Testis (tissue), 2 donors: ENCODE measurements at regions not wholly inside any gene's neighbourhood (a gene's known extent, or its start where the extent isn't known, plus 50 kb on each side); places are given as distances from the start of the nearest gene placed in this dataset.

Experiments used
- DNase-seq: peaks from one replicate; pipeline ENCODE4 v3.0.0-alpha.2; 2019
- H3K27ac ChIP-seq, 2 donors: fragments of 200-600 bp; sonication (generic); one replicate each; pipeline ENCODE4 v1.5.1; 2019
- H3K27me3 ChIP-seq: fragments of 200-600 bp; sonication (generic); one replicate; pipeline ENCODE4 v1.5.1; 2019
- H3K36me3 ChIP-seq: fragments of 200-600 bp; sonication (generic); one replicate; pipeline ENCODE4 v1.5.1; 2017; ENCODE audit warnings: low read depth; ENCODE audit errors: missing control alignments
- H3K4me1 ChIP-seq: fragments of 200-600 bp; sonication (generic); one replicate; pipeline ENCODE4 v1.5.1; 2019
- H3K4me3 ChIP-seq, 2 donors: fragments of 200-600 bp; sonication (generic); one replicate each; pipeline ENCODE4 v1.5.1; 2017 to 2019
- H3K9me3 ChIP-seq: fragments of 200-600 bp; sonication (generic); one replicate; pipeline ENCODE4 v1.5.1; 2017
- POLR2A ChIP-seq: fragments of 450-650 bp; IDR thresholded peaks from one replicate; pipeline ENCODE4 v1.6.1; 2017; ENCODE audit warnings: antibody characterized with exemption, mild to moderate bottlenecking, moderate library complexity
- WGBS, 2 donors: methylation state at CpG; one replicate each; pipeline ENCODE4 v1.1.5; 2018; 5-methylcytosine and 5-hydroxymethylcytosine counted together
- intact Hi-C: fragments of 100-400 bp; cut with DNase I; formaldehyde crosslinking; loops from one replicate; pipeline ENCODE4 v1.15.1; 2023; ENCODE audit warnings: low total_unique reads
- TF ChIP-seq, protein P1 (sequence below), 3 experiments: fragments of 450-650 bp in 2 of 3; fragments of 200-600 bp in 1 of 3; sonication (generic) in 1 of 3; IDR thresholded peaks; one replicate each; pipeline ENCODE4 v1.5.1; 2016 to 2019; ENCODE audit warnings: antibody characterized with exemption in 3 of 3, mild to moderate bottlenecking in 2 of 3, moderate library complexity in 1 of 3

DNA sequence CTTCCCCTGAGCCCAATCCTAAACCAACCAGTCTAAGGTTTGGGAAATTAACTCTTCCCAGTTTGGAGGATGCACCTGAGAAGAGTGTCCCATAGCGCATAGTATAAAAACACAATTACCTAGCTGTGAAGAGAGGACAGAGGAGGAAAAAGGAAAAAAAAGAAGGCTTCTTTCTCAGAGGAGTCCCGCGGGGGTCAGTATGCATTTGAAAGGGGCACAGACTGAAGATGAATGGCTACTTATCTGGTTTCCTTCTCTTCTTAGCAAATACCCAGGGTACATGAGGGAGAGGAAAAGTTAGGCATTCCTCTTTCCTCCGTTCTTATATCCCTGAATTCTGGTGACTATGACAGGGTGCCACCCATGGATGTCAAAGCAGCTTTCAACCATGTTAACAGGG lies 96.9 kb downstream of the TMEM47 start:
- WGBS, 2 donors, result 76 to 81% methylated on average over 3 of the region's 4 CpGs
- H3K27me3 ChIP-seq, result no peaks in the 10 kb centered on the region
- no peaks in the 10 kb centered on the region for H3K36me3 ChIP-seq
- DNase-seq, result no peak
- no peak overlapping the region for H3K27ac ChIP-seq
- no peak for TF ChIP-seq POLR2A
- TF ChIP-seq, protein P1, sequence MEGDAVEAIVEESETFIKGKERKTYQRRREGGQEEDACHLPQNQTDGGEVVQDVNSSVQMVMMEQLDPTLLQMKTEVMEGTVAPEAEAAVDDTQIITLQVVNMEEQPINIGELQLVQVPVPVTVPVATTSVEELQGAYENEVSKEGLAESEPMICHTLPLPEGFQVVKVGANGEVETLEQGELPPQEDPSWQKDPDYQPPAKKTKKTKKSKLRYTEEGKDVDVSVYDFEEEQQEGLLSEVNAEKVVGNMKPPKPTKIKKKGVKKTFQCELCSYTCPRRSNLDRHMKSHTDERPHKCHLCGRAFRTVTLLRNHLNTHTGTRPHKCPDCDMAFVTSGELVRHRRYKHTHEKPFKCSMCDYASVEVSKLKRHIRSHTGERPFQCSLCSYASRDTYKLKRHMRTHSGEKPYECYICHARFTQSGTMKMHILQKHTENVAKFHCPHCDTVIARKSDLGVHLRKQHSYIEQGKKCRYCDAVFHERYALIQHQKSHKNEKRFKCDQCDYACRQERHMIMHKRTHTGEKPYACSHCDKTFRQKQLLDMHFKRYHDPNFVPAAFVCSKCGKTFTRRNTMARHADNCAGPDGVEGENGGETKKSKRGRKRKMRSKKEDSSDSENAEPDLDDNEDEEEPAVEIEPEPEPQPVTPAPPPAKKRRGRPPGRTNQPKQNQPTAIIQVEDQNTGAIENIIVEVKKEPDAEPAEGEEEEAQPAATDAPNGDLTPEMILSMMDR (IDR thresholded peaks at IDR 0.05), result no peak
- H3K4me1 ChIP-seq, result no peaks in the 10 kb centered on the region
- H3K4me3 ChIP-seq, result no peak overlapping the region
- intact Hi-C loops, result no loop called here
- H3K9me3 ChIP-seq, result no peaks in the 10 kb centered on the region

DNA sequence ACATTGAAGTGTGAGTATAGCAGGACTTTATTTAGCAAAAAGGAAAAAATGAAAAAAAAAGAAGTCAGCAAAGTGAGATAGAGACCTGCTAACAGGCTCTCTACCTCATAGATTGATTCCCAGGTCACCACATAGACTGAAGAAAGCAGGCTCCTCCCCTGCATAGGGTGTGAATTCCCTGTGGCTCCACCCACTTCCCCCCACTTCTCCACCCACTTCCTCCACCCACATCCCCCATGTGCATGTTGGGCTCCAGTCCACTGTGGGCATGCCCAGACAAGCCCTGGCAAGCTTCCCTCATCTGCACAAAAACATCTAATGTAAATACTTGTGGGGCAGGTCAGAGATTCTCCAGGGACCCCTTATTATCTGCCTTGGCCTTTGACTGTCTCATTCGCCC lies 97.8 kb downstream of the TMEM47 start:
- Histone ChIP-seq H3K4me3 (no peak overlapping the region), H3K27ac (no peak overlapping the region), H3K36me3 (no peaks in the 10 kb centered on the region), H3K9me3 (no peaks in the 10 kb centered on the region), H3K27me3 (no peaks in the 10 kb centered on the region), H3K4me1 (no peaks in the 10 kb centered on the region)
- intact Hi-C loops, result no loop called here
- WGBS, 2 donors, result 14% methylated on average over 1 of the region's 1 CpG; no CpG with 5 or more reads in 1 of the 2 donors
- no peak for DNase-seq
- TF ChIP-seq, protein P1 (IDR thresholded peaks at IDR 0.05), result no peak
- no peak for TF ChIP-seq POLR2A

DNA sequence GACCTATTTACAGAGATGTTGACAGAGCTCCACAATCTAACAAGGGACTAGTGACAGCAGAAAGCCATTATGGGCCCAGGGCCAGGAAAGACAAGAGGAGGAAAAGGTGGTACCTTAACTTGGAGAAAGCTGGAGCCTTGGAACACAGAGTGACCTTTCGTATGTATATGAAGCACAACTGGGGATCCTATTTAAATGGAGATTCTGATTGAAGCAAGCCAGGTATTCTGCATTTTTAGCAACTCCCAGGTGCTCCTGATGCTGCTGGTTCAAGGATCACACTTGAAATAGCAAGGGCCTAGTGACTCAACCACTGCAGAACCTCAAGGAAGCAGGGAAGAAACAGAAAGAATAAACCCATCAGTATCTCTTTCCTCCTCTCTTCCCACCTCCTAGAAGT lies 99.4 kb downstream of the TMEM47 start:
- DNase-seq, result no peak
- intact Hi-C loops, result no loop called here
- TF ChIP-seq, protein P1 (IDR thresholded peaks at IDR 0.05), result no peak
- no peak for TF ChIP-seq POLR2A
- WGBS, 2 donors, result 79 to 90% methylated on average over 1 of the region's 1 CpG
- Histone ChIP-seq H3K4me3 (no peak overlapping the region), H3K27me3 (no peaks in the 10 kb centered on the region), H3K36me3 (no peaks in the 10 kb centered on the region), H3K4me1 (no peaks in the 10 kb centered on the region), H3K27ac (no peak overlapping the region), H3K9me3 (no peaks in the 10 kb centered on the region)

DNA sequence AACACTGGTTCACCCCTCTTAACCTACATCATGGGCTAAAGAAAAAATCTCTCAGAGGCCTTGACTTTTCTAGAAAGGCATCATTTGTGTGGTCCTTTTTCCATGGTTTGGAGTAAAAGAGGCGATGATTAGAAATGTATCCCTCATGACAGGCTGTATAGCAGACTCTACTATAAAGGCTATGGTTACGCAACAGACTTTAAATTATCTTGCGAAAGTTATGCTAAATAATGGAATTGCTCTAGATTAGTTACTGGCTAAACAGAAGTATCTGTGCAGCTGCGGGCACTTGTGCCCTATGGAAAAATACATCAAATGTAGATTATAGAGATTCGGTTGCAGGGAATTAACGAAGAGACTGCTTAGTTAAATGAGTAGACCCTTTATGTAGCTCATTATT lies 101.6 kb downstream of the TMEM47 start:
- Histone ChIP-seq H3K27me3 (no peaks in the 10 kb centered on the region), H3K27ac (no peak overlapping the region), H3K36me3 (no peaks in the 10 kb centered on the region), H3K4me3 (no peak overlapping the region), H3K9me3 (no peaks in the 10 kb centered on the region), H3K4me1 (no peaks in the 10 kb centered on the region)
- no peak for DNase-seq
- WGBS, 2 donors, result 76 to 92% methylated on average over 6 of the region's 6 CpGs
- no peak for TF ChIP-seq POLR2A
- TF ChIP-seq, protein P1 (IDR thresholded peaks at IDR 0.05), result no peak
- intact Hi-C loops, result no loop called here

DNA sequence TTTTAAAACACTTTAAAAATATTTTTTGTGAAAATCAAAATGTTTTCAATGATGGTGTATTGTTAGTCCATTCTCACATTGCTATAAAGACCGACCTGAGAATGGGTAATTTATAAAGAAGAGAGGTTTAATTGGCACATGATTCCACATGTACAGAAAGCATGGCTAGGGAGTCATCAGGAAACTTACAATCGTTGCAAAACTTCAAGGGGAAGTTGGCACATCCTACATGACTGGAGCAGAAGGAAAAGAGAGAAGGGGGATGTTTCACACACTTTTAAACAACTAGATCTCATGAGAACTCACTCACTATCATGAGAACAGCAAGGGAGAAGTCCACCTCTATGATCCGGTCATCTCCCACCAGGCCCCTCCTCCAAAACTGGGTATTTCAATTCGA lies 110.7 kb downstream of the TMEM47 start:
- no peak for DNase-seq
- no peaks in the 10 kb centered on the region for H3K36me3 ChIP-seq
- no peak overlapping the region for H3K27ac ChIP-seq
- TF ChIP-seq POLR2A, result no peak
- TF ChIP-seq, protein P1 (IDR thresholded peaks at IDR 0.05), result no peak
- no peaks in the 10 kb centered on the region for H3K9me3 ChIP-seq
- intact Hi-C loops, result no loop called here
- WGBS, 2 donors, result 41 to 61% methylated on average over 4 of the region's 4 CpGs
- H3K4me3 ChIP-seq, result no peak overlapping the region
- H3K27me3 ChIP-seq, result no peaks in the 10 kb centered on the region
- no peaks in the 10 kb centered on the region for H3K4me1 ChIP-seq
